ENCODE measurements at regions not wholly inside any gene's neighbourhood (a gene's known extent, or its start where the extent isn't known, plus 50 kb on each side); places are given as distances from the start of the nearest gene placed in this dataset.

GRCh38 chr1:57553666-57554065 lies 129.8 kb upstream of the DAB1 start:
- Mint-ChIP-seq H3K4me3 (no peak overlapping the region), H3K4me1 (no peaks in the 10 kb centered on the region), H3K9me3 (no peaks in the 10 kb centered on the region), H3K36me3 (ENCODE audit: low read depth) (no peaks in the 10 kb centered on the region), H3K27ac (no peak overlapping the region), H3K27me3 (peaks cover 1% of the 10 kb centered on the region)
- TF ChIP-seq CTCF (IDR thresholded peaks at IDR 0.05) = no peak
- ATAC-seq (ENCODE audit: low read depth) = no peak
- intact Hi-C loops (cut with micrococcal nuclease) = no loop called here
- DNase-seq = no peak
- POLR2A ChIA-PET = no interaction called here
- CTCF ChIA-PET = no interaction called here

DNA sequence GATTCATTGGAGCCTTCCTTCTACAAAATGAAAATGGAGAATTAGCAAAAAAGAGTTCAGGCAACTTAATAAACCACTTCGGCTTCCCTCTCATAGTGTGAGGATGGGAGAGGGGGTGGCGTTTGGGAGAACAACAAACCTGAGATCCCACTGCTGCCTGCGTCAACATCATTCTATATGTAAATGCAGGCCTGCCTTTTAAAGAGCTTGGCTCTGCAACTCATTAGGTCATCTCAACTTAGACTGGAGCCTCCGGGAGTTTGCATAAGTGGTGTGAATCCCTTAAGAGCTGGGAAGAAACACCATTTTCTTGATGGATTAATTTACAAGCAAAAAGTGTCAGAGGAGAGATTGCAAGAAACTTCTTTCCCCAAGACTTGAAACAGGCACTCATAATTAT lies 127.6 kb upstream of the DAB1 start:
- no peak for TF ChIP-seq CTCF (IDR thresholded peaks at IDR 0.05)
- DNase-seq (no peak), ATAC-seq (ENCODE audit: low read depth) (no peak)
- Mint-ChIP-seq H3K27ac (no peak overlapping the region), H3K4me1 (no peaks in the 10 kb centered on the region), H3K9me3 (no peaks in the 10 kb centered on the region), H3K36me3 (ENCODE audit: low read depth) (no peaks in the 10 kb centered on the region), H3K4me3 (no peak overlapping the region), H3K27me3 (peaks cover 1% of the 10 kb centered on the region)
- ChIA-PET CTCF (no interaction called here), POLR2A (no interaction called here)
- intact Hi-C loops (cut with micrococcal nuclease) = no loop called here

DNA sequence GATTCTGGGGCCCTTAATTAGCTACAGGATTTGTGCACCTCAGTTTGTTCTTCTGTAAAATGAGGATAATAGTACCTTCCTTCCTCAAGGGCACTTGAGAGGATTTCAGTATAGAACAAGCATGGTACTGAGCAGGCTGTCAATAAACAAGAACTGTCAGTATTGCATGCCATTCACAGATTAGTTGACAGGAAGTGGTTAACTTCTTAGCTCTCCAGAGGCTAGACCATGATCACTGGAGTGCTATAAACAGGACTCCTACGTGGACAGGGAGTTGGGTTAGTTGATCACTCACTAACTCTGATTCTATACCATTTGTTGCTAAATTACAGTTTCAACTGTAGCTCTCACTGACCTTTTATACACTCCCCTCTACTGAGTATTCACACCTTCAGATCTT lies 126.2 kb upstream of the DAB1 start:
- ChIA-PET POLR2A (no interaction called here), CTCF (no interaction called here)
- intact Hi-C loops (cut with micrococcal nuclease) = no loop called here
- Mint-ChIP-seq H3K27me3 (no peaks in the 10 kb centered on the region), H3K4me3 (no peak overlapping the region), H3K4me1 (no peaks in the 10 kb centered on the region), H3K36me3 (ENCODE audit: low read depth) (no peaks in the 10 kb centered on the region), H3K27ac (no peak overlapping the region), H3K9me3 (no peaks in the 10 kb centered on the region)
- DNase-seq = no peak
- TF ChIP-seq CTCF (IDR thresholded peaks at IDR 0.05) = no peak
- no peak for ATAC-seq (ENCODE audit: low read depth)

- no peak overlapping the region for H3K27ac Mint-ChIP-seq
- DNase-seq (no peak), ATAC-seq (ENCODE audit: low read depth) (no peak)
- no peak overlapping the region for H3K4me3 Mint-ChIP-seq
- H3K36me3 Mint-ChIP-seq (ENCODE audit: low read depth) = no peaks in the 10 kb centered on the region
- no peaks in the 10 kb centered on the region for H3K4me1 Mint-ChIP-seq
- POLR2A ChIA-PET = no interaction called here
- no peaks in the 10 kb centered on the region for H3K9me3 Mint-ChIP-seq
- intact Hi-C loops (cut with micrococcal nuclease) = no loop called here
- TF ChIP-seq CTCF (IDR thresholded peaks at IDR 0.05) = no peak
- H3K27me3 Mint-ChIP-seq = no peaks in the 10 kb centered on the region
- CTCF ChIA-PET = no interaction called here
These were observed 125.4 kb upstream of the DAB1 start for GRCh38 chr1:57549300-57549699.

- POLR2A ChIA-PET = no interaction called here
- ATAC-seq (ENCODE audit: low read depth) (no peak), DNase-seq (no peak)
- Mint-ChIP-seq H3K27ac (no peak overlapping the region), H3K36me3 (ENCODE audit: low read depth) (no peaks in the 10 kb centered on the region), H3K9me3 (no peaks in the 10 kb centered on the region), H3K4me1 (no peaks in the 10 kb centered on the region), H3K4me3 (no peak overlapping the region), H3K27me3 (no peaks in the 10 kb centered on the region)
- intact Hi-C loops (cut with micrococcal nuclease) = no loop called here
- CTCF ChIA-PET = no interaction called here
- TF ChIP-seq CTCF (IDR thresholded peaks at IDR 0.05) = no peak
These were observed 122.9 kb upstream of the DAB1 start for GRCh38 chr1:57546549-57547330.
